ENCODE measurements at regions not wholly inside any gene's neighbourhood (a gene's known extent, or its start where the extent isn't known, plus 50 kb on each side); places are given as distances from the start of the nearest gene placed in this dataset.

GRCh38 chr13:79777504-79777903, 296.5 kb downstream of the NDFIP2 start:
- TF ChIP-seq CTCF (IDR thresholded peaks at IDR 0.05) (no peak), POLR2A (IDR thresholded peaks at IDR 0.05) (no peak)
